Right renal pelvis (tissue), 4 donors: ENCODE measurements at regions not wholly inside any gene's neighbourhood (a gene's known extent, or its start where the extent isn't known, plus 50 kb on each side); places are given as distances from the start of the nearest gene placed in this dataset.
A peak's percentile ranks its signal among the peaks of the same experiment; 100 is the strongest.

Source experiments
- DNase-seq, 4 donors: peaks; one replicate each; pipeline ENCODE4 v3.0.0-alpha.2; 2013; ENCODE audit warnings: low read depth in 4 of 4, low spot score in 3 of 4, missing footprints in 1 of 4

GRCh38 chr19:31223740-31224534, 125.3 kb downstream of the TSHZ3 start:
- no peak for DNase-seq

- DNase-seq, result no peak
Measured at GRCh38 chr19:31220540-31220939, 128.7 kb downstream of the TSHZ3 start.

GRCh38 chr19:31214997-31215396, 134.2 kb downstream of the TSHZ3 start:
- no peak for DNase-seq

GRCh38 chr19:31214086-31214485, 135.2 kb downstream of the TSHZ3 start:
- DNase-seq, result peak in 1 of 4 donors; percentile 11

- no peak for DNase-seq
Measured at GRCh38 chr19:31211088-31211487, 138.1 kb downstream of the TSHZ3 start.

- no peak for DNase-seq
Measured at GRCh38 chr19:31205887-31206518, 143.2 kb downstream of the TSHZ3 start.

- no peak for DNase-seq
Measured at GRCh38 chr19:31204115-31204514, 145.1 kb downstream of the TSHZ3 start.

GRCh38 chr19:31185261-31185660, 164.0 kb downstream of the TSHZ3 start:
- no peak for DNase-seq

GRCh38 chr19:31181535-31181934, 167.7 kb downstream of the TSHZ3 start:
- DNase-seq, result no peak

GRCh38 chr19:31180907-31181306, 168.3 kb downstream of the TSHZ3 start:
- no peak for DNase-seq

- DNase-seq, result no peak
Measured at GRCh38 chr19:31179471-31179852, 169.8 kb downstream of the TSHZ3 start.

- DNase-seq, result no peak
Measured at GRCh38 chr19:31178833-31179470, 170.3 kb downstream of the TSHZ3 start.

GRCh38 chr19:31177246-31177645, 172.0 kb downstream of the TSHZ3 start:
- no peak for DNase-seq

- no peak for DNase-seq
Measured at GRCh38 chr19:31175564-31176348, 173.5 kb downstream of the TSHZ3 start.

GRCh38 chr19:31174948-31175347, 174.3 kb downstream of the TSHZ3 start:
- DNase-seq, result no peak

GRCh38 chr19:31173991-31174390, 175.2 kb downstream of the TSHZ3 start:
- no peak for DNase-seq

- DNase-seq, result no peak
Measured at GRCh38 chr19:31171936-31172335, 177.3 kb downstream of the TSHZ3 start.

GRCh38 chr19:31170046-31170445, 179.2 kb downstream of the TSHZ3 start:
- DNase-seq, result no peak

GRCh38 chr19:31168106-31168625, 181.1 kb downstream of the TSHZ3 start:
- no peak for DNase-seq

GRCh38 chr19:31167690-31168089, 181.5 kb downstream of the TSHZ3 start:
- DNase-seq, result no peak

GRCh38 chr19:31166206-31166605, 183.0 kb downstream of the TSHZ3 start:
- DNase-seq, result no peak
